Femur (tissue), 1 donor: ENCODE measurements at regions not wholly inside any gene's neighbourhood (a gene's known extent, or its start where the extent isn't known, plus 50 kb on each side); places are given as distances from the start of the nearest gene placed in this dataset.

Source experiments
- DNase-seq: peaks from one replicate; pipeline ENCODE4 v3.0.0-alpha.2; 2017

DNA sequence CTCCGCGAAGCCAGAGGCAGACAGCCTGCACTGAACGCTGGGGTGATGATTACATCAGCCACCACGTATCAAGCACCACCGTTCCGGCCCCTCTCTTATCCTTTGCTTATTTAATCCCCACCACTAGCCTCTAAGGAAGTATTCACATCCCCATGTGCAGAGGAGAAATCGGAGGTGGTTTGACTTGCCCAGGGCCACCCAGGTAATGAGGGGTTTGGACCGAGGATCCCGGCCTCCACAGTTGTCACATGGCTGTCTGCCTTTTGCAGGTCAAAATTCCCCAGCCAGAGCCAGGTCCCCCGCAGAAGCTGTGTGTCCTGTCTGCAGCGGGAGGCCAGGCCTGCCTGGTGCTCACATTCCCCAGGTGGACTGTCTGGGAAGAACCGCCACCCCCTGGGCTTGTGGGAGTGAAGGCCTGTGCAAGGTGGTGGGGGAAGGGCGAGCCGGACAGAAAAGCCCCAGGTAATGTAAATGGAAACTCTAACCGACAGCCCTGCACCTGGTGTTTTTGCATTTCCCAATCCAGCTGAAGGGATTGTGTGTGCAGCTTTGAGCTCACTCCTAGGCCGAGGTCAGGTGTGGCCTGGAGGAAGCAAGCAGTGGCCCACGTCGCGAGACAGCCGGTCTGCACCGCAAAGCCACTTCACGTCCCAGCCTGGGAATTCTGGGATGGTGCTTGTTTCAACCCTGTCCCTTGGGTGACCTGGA, 108.5 kb upstream of the ID2 start:
- peak; percentile 20 for DNase-seq

DNA sequence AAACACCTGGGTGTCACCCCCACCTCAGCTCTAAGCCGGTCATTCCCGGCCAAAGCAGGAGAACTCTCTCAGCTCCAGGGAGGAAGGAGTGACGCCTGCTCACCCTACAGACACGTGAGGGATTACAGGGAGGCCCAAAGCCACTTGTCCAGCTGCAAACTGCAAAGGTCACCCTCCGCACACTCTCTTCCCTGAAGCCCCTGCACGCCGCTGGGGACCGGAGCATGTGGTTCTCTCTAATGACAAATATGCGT, 108.0 kb upstream of the ID2 start:
- no peak for DNase-seq

- peak; percentile 12 for DNase-seq
These were observed 107.4 kb upstream of the ID2 start for GRCh38 chr2:8574196-8575037.

DNA sequence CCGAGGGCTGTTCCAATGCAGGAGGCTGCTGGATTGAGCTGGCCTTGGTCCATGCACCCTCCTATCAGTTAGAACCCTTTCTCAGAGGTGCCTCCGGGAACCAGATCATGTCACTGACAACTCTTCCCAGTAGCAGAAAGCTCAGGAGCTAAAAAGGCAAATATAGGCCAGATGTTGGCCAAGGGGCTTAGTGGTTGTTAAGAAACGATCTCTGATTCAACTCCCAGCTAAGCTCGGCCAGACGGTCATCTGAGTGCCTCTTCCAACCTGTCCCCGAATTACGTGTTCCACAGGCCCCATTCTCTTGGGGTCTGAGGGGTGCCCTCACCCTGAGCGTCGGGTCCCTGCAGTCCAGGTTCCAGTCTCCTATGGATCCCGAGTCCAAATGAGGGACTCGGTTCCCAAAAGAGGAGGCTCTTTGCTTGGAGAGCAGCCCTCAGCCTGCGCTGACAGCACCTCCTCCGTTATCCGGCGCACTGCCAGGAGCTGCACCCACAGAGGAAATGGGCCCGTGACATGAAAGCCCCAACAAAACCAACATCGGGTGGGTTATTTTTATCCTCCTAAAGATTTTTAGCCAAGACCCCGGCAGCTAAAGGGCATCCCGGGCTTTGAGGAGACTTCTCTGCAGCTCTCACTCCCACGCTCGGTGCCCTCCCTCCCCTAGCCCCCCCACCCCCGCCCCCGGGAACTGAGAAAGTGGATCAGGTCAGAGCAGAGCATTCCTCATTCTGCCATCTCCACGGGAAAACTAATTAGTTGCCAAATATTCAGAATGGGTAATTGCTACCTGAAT, 106.6 kb upstream of the ID2 start:
- peak; percentile 52 for DNase-seq

DNA sequence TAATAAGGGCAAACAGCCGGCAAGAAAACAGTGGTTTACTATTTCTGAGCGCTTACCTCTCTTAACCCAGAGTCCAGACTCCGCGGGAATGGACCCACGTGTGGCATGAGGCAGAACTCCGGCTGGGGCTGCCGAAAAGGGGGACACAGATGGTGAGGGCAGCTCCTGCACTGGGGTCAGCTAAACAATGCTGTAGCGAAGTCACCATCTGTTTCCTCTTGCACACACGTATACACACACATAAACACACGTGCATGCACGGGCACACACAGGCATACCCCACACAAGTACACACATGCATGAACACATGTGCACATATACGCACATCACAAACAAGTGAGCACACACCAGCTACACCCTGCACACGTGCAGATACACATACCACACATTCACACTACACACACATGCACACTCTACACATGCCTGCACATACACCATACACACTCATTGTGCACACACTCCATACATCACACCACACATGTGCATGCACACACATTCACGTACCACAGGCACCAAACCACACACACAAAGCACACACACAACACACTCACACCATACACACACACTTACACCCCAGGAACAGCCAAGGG, 105.9 kb upstream of the ID2 start:
- peak; percentile 21 for DNase-seq

- DNase-seq = no peak
These were observed 105.2 kb upstream of the ID2 start for GRCh38 chr2:8576525-8577167.

GRCh38 chr2:8577573-8577972, 104.3 kb upstream of the ID2 start:
- no peak for DNase-seq

- DNase-seq = no peak
These were observed 103.3 kb upstream of the ID2 start for GRCh38 chr2:8578335-8579244.

DNA sequence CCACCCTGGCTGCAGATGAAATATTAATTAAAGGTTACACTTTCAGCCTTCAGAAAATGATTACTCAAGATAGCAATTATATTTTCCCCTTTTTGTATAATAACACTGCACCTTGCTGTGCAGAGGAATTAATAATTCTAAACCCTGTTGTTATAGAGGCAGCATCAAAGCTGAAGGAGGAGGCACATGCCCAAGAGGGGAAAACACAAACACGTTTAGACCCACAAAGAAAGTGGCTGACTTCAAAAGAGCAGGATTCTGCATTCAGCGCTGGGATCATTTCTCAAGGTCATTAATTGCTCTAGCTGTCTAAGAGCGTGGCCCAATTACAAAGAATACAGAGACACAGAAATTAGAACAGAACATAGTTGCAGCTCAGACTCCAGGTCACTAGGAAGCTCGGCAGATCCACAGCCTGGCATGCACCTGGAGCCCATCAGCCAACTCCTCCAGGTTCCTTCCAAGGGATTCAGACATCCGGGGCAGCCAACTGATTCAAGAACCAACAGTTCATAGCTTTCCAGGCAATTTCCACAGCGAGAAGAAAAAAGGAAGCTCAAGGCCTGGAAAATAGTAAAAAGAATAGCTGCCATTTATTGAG, 102.3 kb upstream of the ID2 start:
- no peak for DNase-seq

DNA sequence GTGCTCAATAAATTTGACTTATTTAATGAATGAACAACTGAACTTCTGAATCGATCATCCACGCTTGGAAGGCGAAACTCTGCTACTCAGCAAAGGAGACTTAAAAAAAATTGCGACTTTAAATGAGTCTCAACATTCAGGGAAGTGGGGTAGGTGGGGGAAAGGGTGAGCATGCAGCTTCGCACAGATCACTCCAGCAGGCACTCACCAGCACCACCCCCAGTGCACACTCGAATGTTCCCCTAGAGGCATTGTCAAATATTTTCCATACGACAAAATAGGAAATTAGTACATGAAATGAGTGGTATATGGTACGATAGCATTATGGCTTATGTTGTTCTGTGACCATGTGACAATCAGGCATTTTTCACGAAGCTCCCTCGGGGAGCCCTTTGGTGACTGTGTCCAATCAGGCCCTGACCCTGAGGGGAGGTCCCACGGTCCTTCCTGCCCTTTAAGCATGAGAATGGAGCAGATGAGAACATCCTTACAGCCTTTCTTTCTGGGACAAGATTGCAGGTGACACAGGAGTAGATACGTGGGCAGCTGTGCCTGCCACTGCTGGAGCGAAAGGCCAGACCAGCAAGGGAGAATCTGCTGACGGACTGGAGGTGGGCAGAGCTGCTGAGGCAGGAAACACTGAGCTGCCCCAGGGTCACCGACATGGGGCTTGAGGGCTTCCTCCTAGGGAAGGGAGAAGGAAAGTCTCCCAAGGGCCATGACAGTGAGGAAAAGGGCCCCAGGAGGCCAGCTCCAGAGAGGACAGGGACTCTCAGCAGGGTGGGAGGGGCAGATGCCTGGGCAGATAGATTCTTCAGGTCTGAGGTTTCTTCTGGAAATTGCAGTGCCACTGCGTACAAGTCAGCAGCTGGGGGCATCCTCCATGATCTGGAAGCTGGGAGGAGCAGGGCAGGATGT, 101.3 kb upstream of the ID2 start:
- DNase-seq = no peak

GRCh38 chr2:8581234-8581561, 100.7 kb upstream of the ID2 start:
- DNase-seq = no peak

- DNase-seq = no peak
These were observed 100.2 kb upstream of the ID2 start for GRCh38 chr2:8581601-8582041.

GRCh38 chr2:8582191-8582590, 99.7 kb upstream of the ID2 start:
- DNase-seq = no peak

- DNase-seq = no peak
These were observed 99.0 kb upstream of the ID2 start for GRCh38 chr2:8582651-8583399.

- peak; percentile 94 for DNase-seq
These were observed 98.3 kb upstream of the ID2 start for GRCh38 chr2:8583400-8584173.

DNA sequence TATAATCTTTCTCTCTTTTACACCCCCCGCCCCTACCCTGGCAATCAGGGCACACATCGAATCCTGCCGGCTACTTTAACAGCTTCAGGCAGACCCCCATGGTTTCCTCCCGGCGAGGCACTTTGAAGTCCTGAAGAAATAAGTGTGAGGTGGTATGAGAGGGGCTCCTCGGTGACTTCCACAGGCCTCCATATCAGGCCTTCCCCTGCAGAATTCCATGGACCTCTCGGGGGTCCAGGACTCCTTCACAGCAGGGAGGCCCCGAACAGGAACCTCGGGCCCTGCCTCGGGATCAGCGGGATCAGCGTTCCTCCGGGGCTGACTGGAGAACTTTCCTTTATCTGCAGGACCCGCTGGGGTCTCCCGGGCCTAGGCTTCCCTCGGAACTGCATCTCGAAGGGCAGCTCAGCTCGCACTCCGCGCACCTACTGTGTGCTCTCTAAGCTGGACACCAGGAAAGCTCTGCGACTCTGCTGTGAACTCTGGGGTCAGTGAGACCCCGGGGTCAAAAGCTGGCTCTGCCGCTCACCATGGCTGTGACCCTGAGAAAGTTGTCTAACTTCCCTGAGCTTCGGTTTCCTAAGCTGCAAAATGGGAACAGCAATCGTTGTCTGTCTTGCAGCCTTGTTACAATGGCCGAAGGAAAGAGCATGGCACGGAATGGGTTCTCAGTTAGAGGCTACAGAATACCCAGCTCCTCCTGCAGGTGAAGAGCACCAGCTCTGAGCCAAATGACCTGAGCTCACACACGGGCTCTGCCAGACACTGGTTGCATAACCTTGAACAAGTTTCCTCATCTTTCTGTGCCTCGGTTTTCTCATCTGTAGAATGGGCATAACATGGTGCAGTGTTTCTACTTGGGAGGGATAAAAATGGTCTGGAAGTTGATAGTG, 97.4 kb upstream of the ID2 start:
- DNase-seq = no peak

GRCh38 chr2:8586457-8587051, 95.3 kb upstream of the ID2 start:
- peak; percentile 54 for DNase-seq
